Transverse colon (tissue), 4 donors: ENCODE measurements at regions not wholly inside any gene's neighbourhood (a gene's known extent, or its start where the extent isn't known, plus 50 kb on each side); places are given as distances from the start of the nearest gene placed in this dataset.
A peak's percentile ranks its signal among the peaks of the same experiment; 100 is the strongest.

Experiments used
- DNase-seq: peaks from one replicate; pipeline ENCODE4 v3.0.0-alpha.2; 2019
- H3K27ac ChIP-seq, 4 donors: fragments of 200-600 bp; sonication (generic); 2 replicates each; pipeline ENCODE4 v1.5.1; 2016 to 2018; ENCODE audit warnings: inconsistent platforms in 4 of 4
- H3K27me3 ChIP-seq: fragments of 200-600 bp; sonication (generic); 2 replicates; pipeline ENCODE4 v1.5.1; 2017; ENCODE audit warnings: inconsistent platforms
- H3K36me3 ChIP-seq, 4 donors: fragments of 200-600 bp; sonication (generic); 2 replicates each; pipeline ENCODE4 v1.5.1; 2017 to 2019; ENCODE audit warnings: inconsistent platforms in 4 of 4
- H3K4me1 ChIP-seq, 4 donors: fragments of 200-600 bp; sonication (generic); 2 replicates each; pipeline ENCODE4 v1.5.1; 2017 to 2020; ENCODE audit warnings: inconsistent platforms in 4 of 4
- H3K4me3 ChIP-seq, 4 donors: fragments of 200-600 bp; sonication (generic); 1 replicate in 1 of 4; 2 replicates in 3 of 4; pipeline versions ENCODE4 v1.5.1 to v1.6.1; 2017 to 2019; ENCODE audit warnings: inconsistent platforms in 4 of 4
- H3K9me3 ChIP-seq, 2 donors: fragments of 200-600 bp; sonication (generic); 2 replicates each; pipeline ENCODE4 v1.5.1; 2017 to 2019; ENCODE audit warnings: inconsistent platforms in 2 of 2
- EP300 ChIP-seq: sonication (generic); formaldehyde crosslinking; IDR thresholded peaks from one replicate; pipeline ENCODE4 v1.6.1; 2017; ENCODE audit warnings: antibody characterized with exemption, low read depth
- POLR2A ChIP-seq: fragments of 450-650 bp; IDR thresholded peaks from one replicate; pipeline ENCODE4 v1.6.1; 2016; ENCODE audit warnings: antibody characterized with exemption, mild to moderate bottlenecking, moderate library complexity
- POLR2AphosphoS5 ChIP-seq, 3 donors: sonication (generic); formaldehyde crosslinking; IDR thresholded peaks; one replicate each; pipeline ENCODE4 v1.6.1; 2016; ENCODE audit warnings: antibody characterized with exemption in 3 of 3
- WGBS, 2 donors: methylation state at CpG; one replicate each; pipeline ENCODE4 v1.1.5; 2018; ENCODE audit warnings: low coverage in 1 of 2; 5-methylcytosine and 5-hydroxymethylcytosine counted together
- in situ Hi-C, 4 donors: fragments of 200-750 bp; cut with MboI; loops; one replicate each; pipeline versions ENCODE4 v1.15.0 to v1.15.1; 2017; ENCODE audit warnings: low sequenced_read_pairs in 3 of 4, low pct_ligation_motif_present in 1 of 4, low pct_unique_long_range_greater_than_20kb in 1 of 4
- intact Hi-C: fragments of 100-400 bp; cut with DNase I; formaldehyde crosslinking; loops from one replicate; pipeline ENCODE4 v1.15.1; 2023; ENCODE audit warnings: low total_unique reads
- TF ChIP-seq, protein P1 (sequence below), 5 experiments: fragments of 200-600 bp in 3 of 5; fragments of 450-650 bp in 2 of 5; sonication (generic) in 3 of 5; IDR thresholded peaks; 1 replicate in 2 of 5; 2 replicates in 3 of 5; pipeline ENCODE4 v1.5.1; 2016 to 2017; ENCODE audit warnings: antibody characterized with exemption in 5 of 5, inconsistent platforms in 3 of 5, mild to moderate bottlenecking in 2 of 5, moderate library complexity in 1 of 5

DNA sequence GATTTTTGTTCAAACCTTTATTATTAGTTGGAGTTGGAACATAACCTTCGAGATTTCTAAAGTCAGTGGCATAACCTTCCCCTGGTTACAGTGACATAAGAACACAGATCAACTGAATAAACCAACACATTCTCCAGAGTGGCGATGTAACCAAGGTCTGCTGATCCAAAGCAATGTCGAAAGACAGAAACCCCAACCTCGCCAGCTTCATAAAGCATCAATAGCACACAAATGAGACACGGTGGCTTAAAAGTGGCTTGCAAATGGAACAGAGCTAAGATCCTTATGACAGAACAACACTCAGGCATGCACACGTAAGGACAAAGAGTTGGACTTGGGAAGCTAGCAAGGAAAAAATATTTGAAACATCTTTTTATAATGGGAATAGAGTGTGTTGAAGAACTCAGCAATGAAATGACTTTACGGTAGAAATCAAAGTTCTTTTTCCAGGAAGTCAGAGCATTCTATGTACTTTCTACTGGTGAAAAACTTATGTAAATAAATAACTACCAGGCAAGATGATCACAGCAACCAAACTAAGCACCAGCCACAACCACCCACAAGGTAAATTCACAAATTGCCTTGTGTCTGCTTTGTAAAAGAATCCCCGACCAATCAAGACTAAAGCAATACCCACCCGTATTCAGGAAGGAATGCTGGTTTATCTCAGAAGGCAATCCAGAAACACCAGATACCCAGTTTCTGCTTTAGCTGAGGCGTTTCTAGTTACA lies 61.0 kb upstream of the NHSL1 start:
- H3K4me1 ChIP-seq: peaks cover 0 to 24% (median 10%) of the 10 kb centered on the region in 4 donors
- H3K27ac ChIP-seq: peak overlapping the region; percentile 72 to 80 (median 76)
- peak overlapping the region in 1 of 4 donors; percentile 11 for H3K4me3 ChIP-seq
- intact Hi-C loops: no loop called here
- peak; percentile 40 for DNase-seq
- H3K36me3 ChIP-seq: no peaks in the 10 kb centered on the region
- TF ChIP-seq EP300 (peak; percentile 2), POLR2AphosphoS5 (IDR thresholded peaks at IDR 0.05) (peak in 2 of 3 donors; percentile 19 to 37), POLR2A (peak; percentile 29)
- TF ChIP-seq, protein P1, sequence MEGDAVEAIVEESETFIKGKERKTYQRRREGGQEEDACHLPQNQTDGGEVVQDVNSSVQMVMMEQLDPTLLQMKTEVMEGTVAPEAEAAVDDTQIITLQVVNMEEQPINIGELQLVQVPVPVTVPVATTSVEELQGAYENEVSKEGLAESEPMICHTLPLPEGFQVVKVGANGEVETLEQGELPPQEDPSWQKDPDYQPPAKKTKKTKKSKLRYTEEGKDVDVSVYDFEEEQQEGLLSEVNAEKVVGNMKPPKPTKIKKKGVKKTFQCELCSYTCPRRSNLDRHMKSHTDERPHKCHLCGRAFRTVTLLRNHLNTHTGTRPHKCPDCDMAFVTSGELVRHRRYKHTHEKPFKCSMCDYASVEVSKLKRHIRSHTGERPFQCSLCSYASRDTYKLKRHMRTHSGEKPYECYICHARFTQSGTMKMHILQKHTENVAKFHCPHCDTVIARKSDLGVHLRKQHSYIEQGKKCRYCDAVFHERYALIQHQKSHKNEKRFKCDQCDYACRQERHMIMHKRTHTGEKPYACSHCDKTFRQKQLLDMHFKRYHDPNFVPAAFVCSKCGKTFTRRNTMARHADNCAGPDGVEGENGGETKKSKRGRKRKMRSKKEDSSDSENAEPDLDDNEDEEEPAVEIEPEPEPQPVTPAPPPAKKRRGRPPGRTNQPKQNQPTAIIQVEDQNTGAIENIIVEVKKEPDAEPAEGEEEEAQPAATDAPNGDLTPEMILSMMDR (IDR thresholded peaks at IDR 0.05): no peak
- in situ Hi-C loops: no loop called here
- H3K9me3 ChIP-seq: no peaks in the 10 kb centered on the region
- WGBS, 2 donors: 46% methylated on average over 6 to 10 of the region's 10 CpGs
- no peaks in the 10 kb centered on the region for H3K27me3 ChIP-seq

DNA sequence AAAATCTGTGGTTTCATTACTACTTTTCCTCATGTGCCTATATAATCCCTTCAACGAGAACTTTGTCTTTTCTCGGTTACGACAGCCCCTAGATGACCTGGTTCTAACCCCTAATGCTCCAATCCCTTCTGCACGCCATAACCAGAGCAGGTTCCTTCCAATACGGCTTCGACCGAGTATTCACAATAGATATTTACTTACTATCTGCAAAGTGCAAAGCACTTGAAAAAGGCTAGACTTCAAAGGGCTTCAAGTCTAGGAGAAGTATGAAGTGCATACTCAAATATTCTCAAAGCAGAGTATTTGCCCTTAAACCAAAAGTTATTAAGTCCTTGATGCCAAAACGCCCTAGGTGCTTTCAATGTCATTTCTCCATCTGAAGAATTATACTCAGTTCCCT lies 63.4 kb upstream of the NHSL1 start:
- TF ChIP-seq, protein P1 (IDR thresholded peaks at IDR 0.05): no peak
- no peak for TF ChIP-seq EP300
- no peak for TF ChIP-seq POLR2AphosphoS5 (IDR thresholded peaks at IDR 0.05)
- no peak for TF ChIP-seq POLR2A
- Histone ChIP-seq H3K4me1 (peaks cover 0 to 23% (median 10%) of the 10 kb centered on the region in 4 donors), H3K36me3 (no peaks in the 10 kb centered on the region), H3K9me3 (no peaks in the 10 kb centered on the region), H3K27ac (no peak overlapping the region), H3K4me3 (no peak overlapping the region), H3K27me3 (no peaks in the 10 kb centered on the region)
- 91 to 96% methylated on average over 7 to 8 of the region's 8 CpGs for WGBS, 2 donors
- no peak for DNase-seq
- intact Hi-C loops: no loop called here
- in situ Hi-C loops: no loop called here

DNA sequence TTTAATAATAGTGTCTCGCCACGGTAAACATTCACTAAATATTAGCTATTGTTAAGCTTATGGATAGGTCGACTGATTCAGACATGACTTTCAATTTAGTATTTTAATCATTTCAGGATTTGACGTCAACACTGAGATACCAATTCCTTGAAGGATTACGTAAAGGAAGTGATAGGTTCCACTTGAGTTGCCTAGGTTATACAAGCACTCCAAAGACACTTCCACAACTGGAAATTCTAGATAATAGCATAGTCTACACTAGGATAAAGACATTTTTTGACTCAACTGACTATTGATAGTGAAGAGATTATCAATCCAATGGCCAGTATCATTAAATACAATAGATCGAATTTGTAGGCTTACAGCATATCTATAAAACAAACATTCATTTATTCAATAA lies 63.9 kb upstream of the NHSL1 start:
- WGBS, 2 donors: 87 to 92% methylated on average over 6 of the region's 6 CpGs
- Histone ChIP-seq H3K36me3 (no peaks in the 10 kb centered on the region), H3K4me3 (no peak overlapping the region), H3K4me1 (peaks cover 0 to 23% (median 10%) of the 10 kb centered on the region in 4 donors), H3K27me3 (no peaks in the 10 kb centered on the region), H3K27ac (no peak overlapping the region), H3K9me3 (no peaks in the 10 kb centered on the region)
- in situ Hi-C loops (no loop called here), intact Hi-C loops (no loop called here)
- DNase-seq: no peak
- TF ChIP-seq POLR2A: no peak
- TF ChIP-seq EP300: no peak
- TF ChIP-seq, protein P1 (IDR thresholded peaks at IDR 0.05): no peak
- TF ChIP-seq POLR2AphosphoS5 (IDR thresholded peaks at IDR 0.05): no peak

DNA sequence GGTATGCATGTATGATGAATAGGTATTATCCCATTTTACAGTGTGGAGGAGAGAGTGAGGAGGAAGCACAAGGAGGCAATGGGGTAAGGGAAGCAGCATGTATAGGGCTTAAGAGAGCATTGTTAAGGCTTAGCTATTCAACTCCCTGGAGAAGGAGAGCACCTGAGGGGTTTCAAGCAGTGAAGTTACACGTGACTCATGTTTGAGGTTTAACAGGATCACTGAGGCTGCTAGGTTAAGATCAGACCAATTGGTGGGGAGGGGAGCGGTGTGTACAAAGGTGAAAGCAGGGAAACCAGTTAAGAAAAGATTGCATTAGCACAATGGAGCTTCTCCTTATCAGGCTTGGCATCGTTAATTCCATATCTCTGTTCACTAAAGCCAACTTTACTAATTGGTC lies 64.4 kb upstream of the NHSL1 start:
- in situ Hi-C loops: no loop called here
- no peaks in the 10 kb centered on the region for H3K9me3 ChIP-seq
- DNase-seq: no peak
- TF ChIP-seq, protein P1 (IDR thresholded peaks at IDR 0.05): no peak
- TF ChIP-seq POLR2A (no peak), EP300 (no peak), POLR2AphosphoS5 (IDR thresholded peaks at IDR 0.05) (no peak)
- intact Hi-C loops: no loop called here
- no peak overlapping the region for H3K4me3 ChIP-seq
- H3K36me3 ChIP-seq: no peaks in the 10 kb centered on the region
- no peaks in the 10 kb centered on the region for H3K27me3 ChIP-seq
- peaks cover 0 to 22% (median 10%) of the 10 kb centered on the region in 4 donors for H3K4me1 ChIP-seq
- H3K27ac ChIP-seq: no peak overlapping the region
- WGBS, 2 donors: 65 to 80% methylated on average over 3 of the region's 3 CpGs
